HCT116 (cell line): ENCODE measurements at regions not wholly inside any gene's neighbourhood (a gene's known extent, or its start where the extent isn't known, plus 50 kb on each side); places are given as distances from the start of the nearest gene placed in this dataset.
"Not testable (repeated sequence)": the region's sequence is repeated elsewhere in the genome, so short reads cannot be mapped to it uniquely, and the experiment has no call there.

Experiments used
- CEBPB ChIP-seq: IDR thresholded peaks from 2 replicates; pipeline ENCODE4 v1.6.1; 2012; ENCODE audit warnings: low read depth
- CTCF ChIP-seq, 3 experiments: fragments of 200-600 bp in 1 of 3; sonication (generic) in 1 of 3; IDR thresholded peaks in 2 of 3; conservative IDR thresholded peaks in 1 of 3; 2 replicates each; pipeline ENCODE4 v1.5.1; 2012 to 2017; ENCODE audit warnings: low read depth in 2 of 3, low read length in 2 of 3, antibody characterized with exemption in 1 of 3, borderline replicate concordance in 1 of 3, control low read depth in 1 of 3, mild to moderate bottlenecking in 1 of 3, mixed read lengths in 1 of 3, mixed run types in 1 of 3, moderate library complexity in 1 of 3; ENCODE audit not compliant: insufficient read depth in 1 of 3
- EGR1 ChIP-seq: IDR thresholded peaks from 2 replicates; pipeline ENCODE4 v1.6.1; 2012; ENCODE audit warnings: low read depth
- EZH2 ChIP-seq: fragments of 200-600 bp; sonication (generic); IDR thresholded peaks from 2 replicates; pipeline ENCODE4 v1.6.1; 2017; ENCODE audit warnings: antibody characterized with exemption, mixed run types
- EZH2phosphoT487 ChIP-seq: fragments of 200-600 bp; IDR thresholded peaks from 2 replicates; pipeline ENCODE4 v1.6.1; 2018; ENCODE audit warnings: antibody characterized with exemption, borderline replicate concordance
- POLR2A ChIP-seq: IDR thresholded peaks from 2 replicates; pipeline ENCODE4 v1.7.0; 2011; ENCODE audit warnings: borderline replicate concordance; ENCODE audit not compliant: insufficient read depth, insufficient read length; ENCODE audit errors: extremely low read depth
- POLR2AphosphoS5 ChIP-seq: IDR thresholded peaks from 2 replicates; pipeline ENCODE4 v1.6.1; 2011; ENCODE audit warnings: mild to moderate bottlenecking, low read depth, low read length, moderate library complexity
- RAD21 ChIP-seq: IDR thresholded peaks from 2 replicates; pipeline ENCODE4 v1.6.1; 2012; ENCODE audit warnings: low read depth, mild to moderate bottlenecking
- SIN3A ChIP-seq: IDR thresholded peaks from 2 replicates; pipeline ENCODE4 v1.6.1; 2012; ENCODE audit warnings: low read depth
- TCF7L2 ChIP-seq: IDR thresholded peaks from 2 replicates; pipeline ENCODE4 v1.7.0; 2011; ENCODE audit warnings: borderline replicate concordance, inconsistent platforms; ENCODE audit not compliant: insufficient read depth, insufficient read length; ENCODE audit errors: extremely low read depth
- YY1 ChIP-seq: IDR thresholded peaks from 2 replicates; pipeline ENCODE4 v1.6.1; 2011; ENCODE audit warnings: low read length, low read depth, moderate library complexity, mild to moderate bottlenecking; ENCODE audit not compliant: insufficient replicate concordance; ENCODE audit errors: extremely low read depth

GRCh38 chr6:11847068-11847467 is 68.5 kb upstream of the ADTRP start:
- not testable (repeated sequence) for TF ChIP-seq POLR2A; EZH2phosphoT487; SIN3A; CTCF (IDR thresholded peaks at IDR 0.05 in 2 of 3, conservative IDR thresholded peaks at IDR 0.05 in 1 of 3; ENCODE audit: borderline replicate concordance in 1 of 3, insufficient read depth in 1 of 3, low read depth in 2 of 3, low read length in 2 of 3); RAD21; POLR2AphosphoS5; CEBPB; EZH2; TCF7L2; EGR1; YY1
